Muscle layer of duodenum (tissue), 2 donors: ENCODE measurements at regions not wholly inside any gene's neighbourhood (a gene's known extent, or its start where the extent isn't known, plus 50 kb on each side); places are given as distances from the start of the nearest gene placed in this dataset.
"Not testable (repeated sequence)": the region's sequence is repeated elsewhere in the genome, so short reads cannot be mapped to it uniquely, and the experiment has no call there.

ENCODE experiments used
- H3K27ac ChIP-seq: one replicate; pipeline ENCODE4 v1.7.0; 2013; ENCODE audit warnings: mild to moderate bottlenecking, low read length
- H3K27me3 ChIP-seq: one replicate; pipeline ENCODE4 v1.7.0; 2013; ENCODE audit warnings: low read depth, mild to moderate bottlenecking, control low read depth, low read length
- H3K36me3 ChIP-seq, 2 donors: one replicate each; pipeline ENCODE4 v1.7.0; 2013; ENCODE audit warnings: low read length in 2 of 2, control low read depth in 1 of 2, mild to moderate bottlenecking in 1 of 2; ENCODE audit not compliant: insufficient read depth in 2 of 2, control insufficient read depth in 1 of 2
- H3K4me1 ChIP-seq, 2 donors: one replicate each; pipeline ENCODE4 v1.7.0; 2013; ENCODE audit warnings: low read length in 2 of 2, mild to moderate bottlenecking in 2 of 2, control low read depth in 1 of 2, moderate library complexity in 1 of 2; ENCODE audit not compliant: insufficient read depth in 2 of 2, control insufficient read depth in 1 of 2
- H3K4me3 ChIP-seq, 2 donors: one replicate each; pipeline ENCODE4 v1.7.0; 2013; ENCODE audit warnings: low read length in 2 of 2, low read depth in 1 of 2, mild to moderate bottlenecking in 1 of 2
- H3K9me3 ChIP-seq, 2 donors: one replicate each; pipeline ENCODE4 v1.7.0; 2013; ENCODE audit warnings: low read length in 2 of 2, control low read depth in 1 of 2, mild to moderate bottlenecking in 1 of 2; ENCODE audit not compliant: control insufficient read depth in 1 of 2
- donor health status: healthy.

DNA sequence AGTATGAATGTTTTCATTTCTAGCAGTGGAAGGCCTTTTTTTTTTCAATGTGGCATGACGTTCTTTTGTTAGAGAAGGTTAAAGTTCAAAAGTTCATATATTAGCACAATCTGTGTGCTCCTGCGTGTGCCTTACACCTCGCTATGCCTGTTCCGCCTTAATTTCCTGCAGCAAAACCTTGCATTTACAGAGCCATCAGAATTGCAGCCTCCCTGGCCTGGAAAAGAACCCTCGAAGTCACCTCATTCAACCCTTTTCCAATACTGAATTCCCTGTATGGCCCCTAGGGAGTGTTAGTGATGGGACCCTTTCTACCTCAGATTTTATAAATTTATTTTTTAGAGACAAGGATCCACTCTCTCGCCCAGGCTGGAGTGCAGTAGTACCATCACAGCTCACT lies 103.5 kb upstream of the ZNF438 start:
- Histone ChIP-seq H3K27ac (no peak overlapping the region), H3K4me3 (no peak overlapping the region)

DNA sequence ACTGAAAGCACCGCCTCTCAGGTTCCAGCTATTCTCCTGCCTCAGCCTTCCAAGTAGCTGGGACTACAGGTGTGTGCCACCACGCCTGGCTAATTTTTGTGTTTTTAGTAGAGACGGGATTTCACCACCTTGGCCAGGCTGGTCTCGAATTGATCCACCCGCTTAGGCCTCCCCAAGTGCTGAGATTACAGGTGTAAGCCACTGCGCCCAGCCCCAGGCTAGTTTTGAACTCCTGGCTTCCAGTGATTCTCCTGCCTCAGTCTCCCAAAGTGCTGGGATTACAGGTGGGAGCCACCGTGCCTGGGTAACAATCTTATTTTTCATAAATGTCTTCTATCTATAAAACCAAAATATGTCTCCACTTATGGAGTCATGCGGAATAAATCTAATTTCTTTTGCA lies 104.1 kb upstream of the ZNF438 start:
- not testable (repeated sequence) for H3K27ac ChIP-seq, H3K27me3 ChIP-seq, H3K9me3 ChIP-seq, H3K36me3 ChIP-seq, H3K4me3 ChIP-seq, H3K4me1 ChIP-seq

More for the DNA sequence above, 103.5 kb upstream of the ZNF438 start:
- H3K9me3 ChIP-seq: no peaks in the 10 kb centered on the region
- no peaks in the 10 kb centered on the region for H3K36me3 ChIP-seq
- peaks cover 5 to 12% of the 10 kb centered on the region in 2 donors for H3K4me1 ChIP-seq
- H3K27me3 ChIP-seq: no peaks in the 10 kb centered on the region

DNA sequence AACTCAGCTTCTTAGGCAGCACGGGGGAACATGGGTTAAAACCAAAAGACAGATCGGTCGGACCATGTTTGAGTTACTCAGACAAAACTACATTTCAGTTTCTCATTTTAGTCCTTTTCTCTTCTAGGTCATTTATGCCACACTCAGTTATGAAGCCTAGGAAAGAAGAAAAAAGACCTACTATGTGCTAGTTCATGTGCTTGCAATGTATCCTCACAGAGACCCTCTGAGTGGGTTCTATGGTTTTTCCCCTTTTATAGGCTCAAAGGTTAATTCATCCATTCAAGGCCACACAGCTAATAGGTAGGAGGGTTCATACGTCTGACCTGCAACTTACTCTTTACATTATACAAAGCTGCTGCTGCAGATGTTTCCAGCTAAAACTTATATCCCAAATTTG lies 104.7 kb upstream of the ZNF438 start:
- Histone ChIP-seq H3K4me1 (peaks cover 5 to 10% of the 10 kb centered on the region in 2 donors), H3K9me3 (no peaks in the 10 kb centered on the region), H3K4me3 (no peak overlapping the region), H3K27ac (no peak overlapping the region), H3K36me3 (no peaks in the 10 kb centered on the region), H3K27me3 (no peaks in the 10 kb centered on the region)

DNA sequence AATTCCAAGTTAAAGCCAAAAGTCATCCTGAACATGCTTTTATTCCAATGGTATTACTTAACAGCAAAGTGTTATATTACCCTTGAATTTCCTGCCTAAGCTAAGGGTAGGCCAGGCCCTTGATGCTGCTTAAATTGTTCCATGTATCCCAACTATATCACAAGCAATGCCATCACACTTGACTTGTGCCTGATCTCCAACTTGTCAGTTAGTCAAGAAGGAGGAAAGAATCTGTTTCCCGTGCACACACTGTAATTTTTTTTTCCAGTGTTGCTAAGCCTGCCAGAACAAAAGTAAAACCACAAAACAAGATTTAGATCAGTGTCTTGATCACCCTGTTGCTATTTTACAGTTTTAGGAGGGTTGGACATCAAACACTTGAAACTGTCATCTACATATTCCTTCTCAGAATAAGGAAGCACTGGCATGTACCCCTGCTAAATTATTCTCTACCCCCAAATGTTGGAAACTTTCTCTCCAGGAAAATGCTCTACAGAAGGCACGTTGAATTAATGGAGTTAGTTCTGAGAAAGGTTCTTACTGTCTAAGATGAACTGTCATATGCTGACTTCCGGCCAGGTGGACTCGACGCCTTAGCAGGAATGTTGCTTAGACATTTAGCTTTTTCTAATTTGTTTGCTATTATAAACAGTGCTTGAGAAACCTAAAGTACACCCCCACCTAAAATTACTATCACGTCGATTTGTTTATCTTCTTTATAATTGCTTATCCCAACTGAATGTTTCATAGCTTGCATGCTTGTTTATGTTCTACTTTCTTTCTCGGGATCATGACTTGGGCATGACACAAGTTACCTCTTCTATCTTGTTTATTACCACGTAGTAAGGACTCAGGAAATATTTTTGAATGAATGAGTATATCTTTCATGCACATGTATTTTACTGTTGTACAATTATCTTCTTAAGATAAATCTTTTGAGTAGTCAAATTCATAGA lies 105.5 kb upstream of the ZNF438 start:
- Histone ChIP-seq H3K27ac (peak overlapping the region; percentile 20), H3K9me3 (no peaks in the 10 kb centered on the region), H3K4me1 (peaks cover 5 to 10% of the 10 kb centered on the region in 2 donors), H3K27me3 (no peaks in the 10 kb centered on the region), H3K4me3 (no peak overlapping the region), H3K36me3 (no peaks in the 10 kb centered on the region)

DNA sequence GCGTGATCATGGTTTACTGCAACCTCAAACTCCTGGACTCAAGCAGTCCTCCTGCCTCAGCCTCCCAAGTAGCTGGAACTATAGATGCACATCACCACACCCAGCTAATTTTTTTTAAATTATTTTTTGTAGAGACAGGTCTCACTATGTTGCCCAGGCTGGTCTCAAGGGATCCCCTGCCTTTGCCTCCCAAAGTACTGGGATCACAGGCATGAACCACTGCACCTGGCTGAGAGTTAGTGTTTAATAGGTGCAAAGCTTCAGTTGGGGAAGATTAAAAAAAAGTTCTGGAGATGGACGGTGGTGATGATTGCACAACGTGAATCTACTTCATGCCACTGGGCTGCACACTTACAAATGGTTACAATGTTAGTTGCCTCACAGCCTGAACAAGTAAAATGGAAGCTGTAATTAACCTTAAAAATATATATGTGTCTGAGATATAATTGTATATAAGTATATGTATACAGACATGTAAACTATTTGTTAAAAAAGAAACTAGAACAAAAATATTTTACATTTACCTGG lies 106.4 kb upstream of the ZNF438 start:
- H3K4me1 ChIP-seq: peaks cover 5 to 10% of the 10 kb centered on the region in 2 donors
- H3K9me3 ChIP-seq: no peaks in the 10 kb centered on the region
- no peak overlapping the region for H3K27ac ChIP-seq
- H3K36me3 ChIP-seq: no peaks in the 10 kb centered on the region
- H3K27me3 ChIP-seq: no peaks in the 10 kb centered on the region
- no peak overlapping the region for H3K4me3 ChIP-seq

DNA sequence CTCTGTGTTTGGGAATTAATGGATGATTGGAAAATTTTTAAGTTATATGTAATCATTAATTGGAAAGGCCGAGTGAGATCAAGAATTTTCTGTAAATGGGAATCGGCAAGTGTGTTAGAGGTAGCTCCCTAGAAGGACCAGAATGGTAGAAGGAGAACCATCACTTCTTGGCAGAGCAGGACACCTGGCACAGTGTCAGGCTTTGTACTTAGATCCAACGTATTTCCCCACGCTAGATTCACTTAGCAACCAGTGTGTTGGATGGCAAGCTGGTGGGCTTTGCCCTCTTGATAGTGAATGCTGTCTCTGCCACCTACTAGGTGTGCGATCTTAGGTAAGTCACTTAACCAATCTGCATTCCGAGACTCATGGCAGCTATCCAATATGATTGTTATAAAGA lies 107.8 kb upstream of the ZNF438 start:
- Histone ChIP-seq H3K4me3 (no peak overlapping the region), H3K27me3 (no peaks in the 10 kb centered on the region), H3K27ac (no peak overlapping the region), H3K36me3 (no peaks in the 10 kb centered on the region), H3K4me1 (peaks cover 2 to 4% of the 10 kb centered on the region in 2 donors), H3K9me3 (no peaks in the 10 kb centered on the region)

DNA sequence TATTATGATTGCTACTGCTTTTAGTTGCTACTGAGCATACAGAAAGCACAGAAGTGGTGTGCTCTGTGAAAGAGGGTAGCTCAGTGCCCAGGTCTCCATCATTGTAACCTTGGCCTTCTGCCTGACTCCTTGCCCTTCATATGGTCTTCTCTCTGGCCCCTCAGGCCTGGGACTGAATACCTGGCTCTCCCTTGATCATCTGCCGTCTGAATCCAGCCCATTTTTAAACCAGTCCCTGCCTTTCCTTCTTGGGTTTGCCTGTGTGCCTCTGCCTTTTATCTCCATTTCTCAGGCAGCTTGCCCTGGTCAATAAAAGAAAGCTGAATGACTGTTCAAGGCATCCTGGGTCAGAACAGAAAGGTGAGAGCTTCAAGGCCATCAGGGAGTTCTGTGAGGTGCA lies 109.1 kb upstream of the ZNF438 start:
- H3K36me3 ChIP-seq: no peaks in the 10 kb centered on the region
- H3K4me3 ChIP-seq: no peak overlapping the region
- no peaks in the 10 kb centered on the region for H3K9me3 ChIP-seq
- H3K27me3 ChIP-seq: no peaks in the 10 kb centered on the region
- H3K27ac ChIP-seq: no peak overlapping the region
- no peaks in the 10 kb centered on the region for H3K4me1 ChIP-seq

DNA sequence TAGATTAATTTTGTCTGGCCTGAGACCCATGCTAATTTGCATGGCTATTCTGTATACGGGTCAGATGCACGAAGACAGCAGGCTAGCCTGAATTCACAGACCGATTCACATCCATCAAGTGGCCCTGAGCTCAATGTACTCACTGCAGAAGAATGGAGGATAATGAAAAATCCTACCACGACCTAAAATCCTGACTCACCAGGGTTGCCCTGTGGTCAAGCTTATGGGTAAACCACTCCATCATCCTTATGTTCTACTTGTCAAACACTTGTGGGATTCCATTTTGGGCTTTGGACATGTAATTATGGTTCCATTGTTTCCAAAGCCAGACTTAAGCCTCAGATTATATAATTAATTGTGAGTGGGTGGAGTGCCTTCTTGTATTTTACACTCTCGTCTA lies 110.4 kb upstream of the ZNF438 start:
- Histone ChIP-seq H3K4me1 (no peaks in the 10 kb centered on the region), H3K4me3 (no peak overlapping the region)

DNA sequence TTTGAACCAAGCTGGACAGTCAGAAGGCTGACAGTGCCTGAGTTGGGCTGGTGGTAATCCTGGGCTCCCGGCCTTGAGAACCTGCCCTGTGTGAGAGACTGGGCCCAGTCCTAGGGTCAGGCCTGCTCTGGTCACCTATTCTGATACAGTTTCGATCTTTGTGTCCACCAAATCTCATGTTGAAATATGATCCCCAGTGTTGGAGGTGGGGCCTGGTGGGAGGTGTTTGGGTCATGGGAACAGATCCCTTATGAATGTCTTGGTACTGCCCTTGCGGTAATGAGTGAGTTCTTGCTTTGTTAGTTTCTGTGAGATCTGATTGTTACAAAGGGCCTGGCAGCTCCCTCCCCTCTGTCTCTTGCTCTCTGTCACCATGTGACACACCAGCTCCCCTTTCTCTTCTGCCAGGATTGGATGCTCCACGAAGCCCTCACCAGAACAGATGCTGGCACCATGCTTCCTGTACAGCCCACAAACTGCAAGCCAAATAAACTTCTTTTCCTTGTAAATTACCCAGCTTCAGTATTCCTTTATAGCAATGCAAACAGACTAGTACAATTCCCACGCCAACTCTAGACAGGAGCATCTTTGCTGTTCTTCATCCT lies 111.8 kb upstream of the ZNF438 start:
- Histone ChIP-seq H3K4me1 (no peaks in the 10 kb centered on the region), H3K27me3 (no peaks in the 10 kb centered on the region), H3K9me3 (no peaks in the 10 kb centered on the region), H3K36me3 (no peaks in the 10 kb centered on the region), H3K4me3 (no peak overlapping the region), H3K27ac (no peak overlapping the region)

More for the DNA sequence above, 110.4 kb upstream of the ZNF438 start:
- Histone ChIP-seq H3K36me3 (no peaks in the 10 kb centered on the region), H3K9me3 (no peaks in the 10 kb centered on the region), H3K27me3 (no peaks in the 10 kb centered on the region), H3K27ac (no peak overlapping the region)

DNA sequence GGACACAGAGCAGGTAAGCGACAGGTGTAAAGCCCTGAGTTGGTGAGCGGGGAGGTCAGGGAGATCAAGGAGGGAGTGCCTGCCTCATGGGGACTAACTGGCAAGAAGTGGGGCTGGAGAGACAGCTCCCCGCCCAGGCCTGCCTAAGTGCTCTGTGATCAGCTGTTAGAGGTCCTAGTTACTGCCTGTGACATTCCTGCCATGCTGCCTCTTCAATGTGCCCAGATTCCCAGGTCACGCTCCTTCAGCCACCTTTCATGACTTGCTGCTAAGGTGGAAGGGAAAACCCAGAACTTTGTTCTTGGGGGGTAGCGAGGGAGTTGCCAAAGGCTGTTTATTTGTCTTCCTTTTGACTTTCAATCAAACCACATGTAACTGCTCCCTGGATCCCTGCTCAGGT lies 114.3 kb upstream of the ZNF438 start:
- H3K36me3 ChIP-seq: no peaks in the 10 kb centered on the region
- no peak overlapping the region for H3K27ac ChIP-seq
- H3K27me3 ChIP-seq: no peaks in the 10 kb centered on the region
- no peak overlapping the region for H3K4me3 ChIP-seq
- no peaks in the 10 kb centered on the region for H3K4me1 ChIP-seq
- no peaks in the 10 kb centered on the region for H3K9me3 ChIP-seq

DNA sequence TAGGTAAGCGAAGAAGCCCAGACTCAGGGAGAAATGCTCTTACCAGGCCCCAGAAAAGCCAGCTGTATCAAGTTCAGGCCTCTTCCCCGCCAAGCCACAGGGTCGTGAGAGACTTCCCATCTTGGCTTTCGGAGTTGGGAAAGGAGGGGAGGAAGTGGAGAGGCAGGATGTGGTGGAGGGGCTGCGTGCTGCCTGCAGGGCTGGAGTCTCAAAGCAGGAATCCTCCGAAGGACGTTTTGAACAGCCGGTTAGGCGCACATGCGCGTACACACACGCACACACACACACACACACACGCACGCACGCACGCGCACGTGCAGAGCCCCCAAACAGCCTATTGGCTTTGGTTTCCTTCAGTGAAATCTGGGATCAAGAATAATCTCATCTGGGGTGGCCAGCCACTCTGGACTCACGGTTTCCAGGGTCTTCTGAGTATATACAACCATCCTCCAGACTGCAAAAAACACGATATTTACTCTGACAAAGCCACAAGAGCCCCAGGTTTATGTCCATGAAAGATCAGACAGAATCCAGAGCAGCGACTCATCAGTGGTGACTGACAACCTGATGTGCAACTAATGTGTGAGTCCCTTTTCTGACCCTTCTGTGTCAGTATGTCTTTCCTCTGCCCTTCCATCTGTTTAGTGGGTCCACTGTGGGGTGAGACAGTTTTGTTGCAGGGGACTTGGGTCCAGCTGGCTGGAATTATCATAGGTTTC lies 115.0 kb upstream of the ZNF438 start:
- Histone ChIP-seq H3K4me1 (no peaks in the 10 kb centered on the region), H3K27me3 (no peaks in the 10 kb centered on the region), H3K27ac (no peak overlapping the region), H3K9me3 (no peaks in the 10 kb centered on the region), H3K36me3 (no peaks in the 10 kb centered on the region), H3K4me3 (peak overlapping the region in 1 of 2 donors; percentile 1)
